H1 (cell line): ENCODE measurements at regions not wholly inside any gene's neighbourhood (a gene's known extent, or its start where the extent isn't known, plus 50 kb on each side); places are given as distances from the start of the nearest gene placed in this dataset.

Source experiments
- CTCF ChIA-PET: fragments of 300-600 bp; sonication (Branson Sonifier 250); formaldehyde crosslinking; loops from one replicate; lab custom pipeline; 2021; ENCODE audit not compliant: partially characterized antibody; lab: Charles Lee
- POLR2A ChIA-PET: fragments of 300-600 bp; sonication (Branson Sonifier 250); formaldehyde crosslinking; loops from one replicate; lab custom pipeline; 2021; ENCODE audit warnings: inconsistent platforms; ENCODE audit not compliant: partially characterized antibody; lab: Charles Lee
- DNase-seq, 2 experiments: peaks; one replicate each; pipeline versions ENCODE4 v3.0.0 to v3.0.0-alpha.2; 2010 to 2022; ENCODE audit warnings: low spot score in 2 of 2, low read depth in 1 of 2, mixed read lengths in 1 of 2
- FAIRE-seq: peaks from 2 replicates; lab custom pipeline; 2011; peaks lifted over from hg19 to GRCh38; lab: Jason Lieb, UNC
- H2AFZ ChIP-seq: 2 replicates; pipeline ENCODE4 v1.8.1; 2012; ENCODE audit warnings: low read length, inconsistent platforms
- H2AK5ac ChIP-seq: 2 replicates; pipeline ENCODE4 v1.6.1; 2013; ENCODE audit warnings: low read depth, low read length
- H2BK120ac ChIP-seq: replicated peaks from 2 replicates; pipeline ENCODE3; 2013; ENCODE audit warnings: low read depth, low read length, inconsistent platforms
- H2BK12ac ChIP-seq: 2 replicates; pipeline ENCODE4 v1.6.1; 2013; ENCODE audit warnings: low read depth, low read length
- H2BK15ac ChIP-seq: 2 replicates; pipeline ENCODE4 v1.6.1; 2013; ENCODE audit warnings: low read length
- H2BK20ac ChIP-seq: 2 replicates; pipeline ENCODE4 v1.6.1; 2013; ENCODE audit warnings: low read length
- H2BK5ac ChIP-seq: 2 replicates; pipeline ENCODE4 v1.6.1; 2013; ENCODE audit warnings: low read depth, low read length
- H3K14ac ChIP-seq: 2 replicates; pipeline ENCODE4 v1.6.1; 2013; ENCODE audit warnings: inconsistent platforms; ENCODE audit not compliant: insufficient read length
- H3K18ac ChIP-seq: 2 replicates; pipeline ENCODE4 v1.6.1; 2013; ENCODE audit warnings: low read length; ENCODE audit errors: extremely low read depth
- H3K23ac ChIP-seq: 2 replicates; pipeline ENCODE4 v1.6.1; 2013; ENCODE audit warnings: inconsistent platforms; ENCODE audit not compliant: insufficient read length
- H3K23me2 ChIP-seq: 2 replicates; pipeline ENCODE4 v1.6.1; 2013; ENCODE audit warnings: low read depth, low read length
- H3K27ac ChIP-seq: 2 replicates; pipeline ENCODE4 v1.6.1; 2011; ENCODE audit warnings: low read depth, low read length, inconsistent platforms
- H3K27me3 ChIP-seq, 4 experiments: replicated peaks in 1 of 4; 1 replicate in 1 of 4; 2 replicates in 3 of 4; pipeline versions ENCODE4 v1.6.1 to v1.8.1; 2011 to 2013; ENCODE audit warnings: low read length in 3 of 4, mild to moderate bottlenecking in 3 of 4, inconsistent platforms in 2 of 4, mixed read lengths in 2 of 4, moderate library complexity in 1 of 4; ENCODE audit not compliant: control insufficient read depth in 3 of 4, insufficient read depth in 3 of 4; ENCODE audit errors: extremely low read depth in 1 of 4
- H3K36me3 ChIP-seq, 4 experiments: 2 replicates each; pipeline versions ENCODE4 v1.6.1 to v1.8.1; 2011 to 2013; ENCODE audit warnings: mild to moderate bottlenecking in 4 of 4, low read length in 3 of 4, moderate library complexity in 2 of 4, control low read depth in 1 of 4, inconsistent platforms in 1 of 4; ENCODE audit not compliant: insufficient read depth in 4 of 4, control insufficient read depth in 2 of 4
- H3K4ac ChIP-seq: replicated peaks from 2 replicates; pipeline ENCODE3; 2013; ENCODE audit warnings: low read length, low read depth, mixed read lengths, inconsistent platforms; ENCODE audit not compliant: insufficient read length
- H3K4me1 ChIP-seq, 4 experiments: replicated peaks in 1 of 4; 1 replicate in 1 of 4; 2 replicates in 3 of 4; pipeline versions ENCODE4 v1.6.1 to v1.8.1; 2011 to 2013; ENCODE audit warnings: low read length in 3 of 4, inconsistent platforms in 2 of 4, mixed read lengths in 1 of 4; ENCODE audit not compliant: insufficient read depth in 4 of 4, control insufficient read depth in 3 of 4
- H3K4me2 ChIP-seq, 2 experiments: 2 replicates each; pipeline versions ENCODE4 v1.6.1 to v1.8.1; 2011 to 2013; ENCODE audit warnings: low read depth in 2 of 2, low read length in 2 of 2, control low read depth in 1 of 2, inconsistent platforms in 1 of 2, mild to moderate bottlenecking in 1 of 2; ENCODE audit not compliant: insufficient read depth in 1 of 2
- H3K4me3 ChIP-seq, 4 experiments: fragments of 200-600, 300-600 bp in 1 of 4; sonication (generic), shearing (Covaris generic), sonication (Bioruptor Twin) in 1 of 4; 2 replicates each; pipeline versions ENCODE4 v1.5.1 to v1.8.1; 2011 to 2016; ENCODE audit warnings: low read length in 4 of 4, low read depth in 3 of 4, control low read depth in 2 of 4, inconsistent platforms in 2 of 4, mild to moderate bottlenecking in 2 of 4, mixed read lengths in 1 of 4, moderate library complexity in 1 of 4; ENCODE audit not compliant: insufficient read depth in 2 of 4; ENCODE audit errors: extremely low read depth in 1 of 4
- H3K56ac ChIP-seq: replicated peaks from 2 replicates; pipeline ENCODE3; 2013; ENCODE audit warnings: low read depth, mild to moderate bottlenecking, mixed read lengths, low read length, inconsistent platforms; ENCODE audit not compliant: insufficient read length
- H3K79me1 ChIP-seq: 2 replicates; pipeline ENCODE4 v1.6.1; 2013; ENCODE audit warnings: low read depth, low read length, control low read depth
- H3K79me2 ChIP-seq, 2 experiments: 2 replicates each; pipeline versions ENCODE4 v1.6.1 to v1.8.1; 2012 to 2013; ENCODE audit warnings: low read length in 2 of 2, mild to moderate bottlenecking in 2 of 2, inconsistent platforms in 1 of 2; ENCODE audit not compliant: insufficient read depth in 2 of 2, control insufficient read depth in 1 of 2
- H3K9ac ChIP-seq, 4 experiments: replicated peaks in 1 of 4; 1 replicate in 1 of 4; 2 replicates in 3 of 4; pipeline versions ENCODE4 v1.6.1 to v1.8.1; 2011 to 2013; ENCODE audit warnings: low read depth in 3 of 4, low read length in 3 of 4, control low read depth in 2 of 4, mild to moderate bottlenecking in 2 of 4, moderate library complexity in 2 of 4, inconsistent platforms in 1 of 4; ENCODE audit errors: extremely low read depth in 1 of 4
- H3K9me3 ChIP-seq, 2 experiments: 2 replicates each; pipeline versions ENCODE4 v1.6.1 to v1.8.1; 2012 to 2013; ENCODE audit warnings: mild to moderate bottlenecking in 2 of 2, moderate library complexity in 2 of 2, control low read depth in 1 of 2, inconsistent platforms in 1 of 2, low read depth in 1 of 2, low read length in 1 of 2, mixed read lengths in 1 of 2; ENCODE audit not compliant: insufficient read depth in 2 of 2
- H4K20me1 ChIP-seq, 2 experiments: replicated peaks in 1 of 2; 2 replicates each; pipeline versions ENCODE3 to v1.8.1; 2011 to 2013; ENCODE audit warnings: inconsistent platforms in 2 of 2, low read length in 2 of 2, mild to moderate bottlenecking in 1 of 2; ENCODE audit not compliant: insufficient read depth in 2 of 2, control insufficient read depth in 1 of 2
- H4K5ac ChIP-seq: 2 replicates; pipeline ENCODE4 v1.6.1; 2013; ENCODE audit warnings: low read length, low read depth, mixed read lengths, inconsistent platforms; ENCODE audit not compliant: insufficient read length
- H4K8ac ChIP-seq: 2 replicates; pipeline ENCODE4 v1.8.0; 2013; ENCODE audit warnings: mild to moderate bottlenecking, moderate library complexity, low read length, inconsistent platforms; ENCODE audit not compliant: insufficient read depth; ENCODE audit errors: extremely low read depth
- H4K91ac ChIP-seq: replicated peaks from 2 replicates; pipeline ENCODE3; 2013; ENCODE audit warnings: low read length, mixed read lengths, inconsistent platforms; ENCODE audit not compliant: insufficient read length
- EZH2 ChIP-seq: fragments of 200-600 bp; sonication (generic); IDR thresholded peaks from 2 replicates; pipeline ENCODE4 v1.7.1; 2012; ENCODE audit warnings: low read depth, mild to moderate bottlenecking, moderate library complexity, low read length, inconsistent platforms; ENCODE audit not compliant: severe bottlenecking
- FOSL1 ChIP-seq: IDR thresholded peaks from 2 replicates; pipeline ENCODE4 v1.6.1; 2011; ENCODE audit warnings: mild to moderate bottlenecking, low read depth, low read length, moderate library complexity; ENCODE audit not compliant: insufficient read depth
- HDAC2 ChIP-seq, 2 experiments: fragments of 300-600 bp in 1 of 2; sonication (generic) in 1 of 2; IDR thresholded peaks; 2 replicates each; pipeline ENCODE4 v1.6.1; 2011 to 2012; ENCODE audit warnings: low read depth in 2 of 2, low read length in 2 of 2, mild to moderate bottlenecking in 2 of 2, moderate library complexity in 2 of 2, borderline replicate concordance in 1 of 2, inconsistent platforms in 1 of 2
- KDM4A ChIP-seq: IDR thresholded peaks from one replicate; pipeline ENCODE4 v1.7.1; 2012; ENCODE audit warnings: low read depth, mild to moderate bottlenecking, moderate library complexity, low read length, inconsistent platforms; ENCODE audit not compliant: severe bottlenecking
- RXRA ChIP-seq: IDR thresholded peaks from 2 replicates; pipeline ENCODE4 v1.6.1; 2011; ENCODE audit warnings: low read depth, mild to moderate bottlenecking, low read length, moderate library complexity; ENCODE audit not compliant: insufficient read depth
- SIX5 ChIP-seq: IDR thresholded peaks from 2 replicates; pipeline ENCODE4 v1.6.1; 2011; ENCODE audit warnings: mild to moderate bottlenecking, low read depth, low read length
- SP2 ChIP-seq: IDR thresholded peaks from 2 replicates; pipeline ENCODE4 v1.6.1; 2012; ENCODE audit warnings: mild to moderate bottlenecking, low read length, inconsistent platforms
- TBP ChIP-seq: IDR thresholded peaks from 2 replicates; pipeline ENCODE4 v1.6.1; 2011; ENCODE audit warnings: low read depth, low read length, improper control_type of control experiment
- WGBS, 2 experiments: shearing (Covaris generic) in 1 of 2; methylation state at CpG; one replicate each; pipeline versions ENCODE4 v1.1.6 to v1.1.7; 2013 to 2015; ENCODE audit warnings: low lambda C conversion rate in 2 of 2, mixed read lengths in 2 of 2, inconsistent platforms in 1 of 2, low coverage in 1 of 2, missing lambda C conversion rate in 1 of 2; ENCODE audit not compliant: insufficient replicate concordance in 2 of 2, insufficient coverage in 1 of 2, insufficient read length in 1 of 2; ENCODE audit errors: extremely low coverage in 1 of 2, missing lambda C conversion rate in 1 of 2; 5-methylcytosine and 5-hydroxymethylcytosine counted together

DNA sequence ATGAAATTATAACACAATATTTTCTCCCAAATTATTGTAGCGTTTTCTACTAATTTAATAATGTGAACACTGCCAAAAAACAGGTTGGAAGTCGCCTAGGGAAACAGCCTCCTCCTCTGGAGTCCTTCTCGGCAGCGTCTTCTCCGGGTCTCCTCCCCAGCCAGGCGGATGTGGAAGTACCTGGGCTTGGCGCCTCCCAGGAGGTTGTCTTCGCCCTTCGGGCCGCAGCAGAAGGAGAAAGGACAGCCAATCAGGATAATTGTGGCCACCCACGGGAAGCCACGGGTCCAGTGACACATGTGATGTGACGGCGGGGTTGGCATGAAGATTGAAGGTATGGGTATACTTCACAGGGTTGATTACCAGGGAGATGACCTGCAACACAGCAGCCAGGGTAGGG is 491.2 kb downstream of the PYDC2 start:
- Histone ChIP-seq H2BK120ac (no peak overlapping the region), H3K56ac (no peak overlapping the region), H3K27ac (no peak overlapping the region), H3K36me3 (no peaks in the 10 kb centered on the region), H3K23ac (no peak overlapping the region), H3K14ac (no peak overlapping the region), H3K4me1 (no peaks in the 10 kb centered on the region), H2AFZ (no peak overlapping the region), H3K9me3 (no peaks in the 10 kb centered on the region; a peak in 1 of 4 replicates), H2BK12ac (peak overlapping the region; percentile 69; the same call in 1 of the 2 replicates), H4K91ac (no peak overlapping the region), H2BK5ac (no peak overlapping the region), H2BK20ac (no peak overlapping the region; the same call in 1 of the 2 replicates), H4K20me1 (no peaks in the 10 kb centered on the region), H3K79me1 (no peaks in the 10 kb centered on the region), H3K23me2 (no peaks in the 10 kb centered on the region), H3K18ac (no peak overlapping the region), H4K5ac (no peak overlapping the region), H3K4me3 (no peak overlapping the region), H4K8ac (no peak overlapping the region), H3K4ac (no peak overlapping the region), H2AK5ac (no peak overlapping the region), H3K9ac (no peak overlapping the region), H2BK15ac (no peak overlapping the region), H3K4me2 (no peak overlapping the region), H3K27me3 (no peaks in the 10 kb centered on the region), H3K79me2 (no peaks in the 10 kb centered on the region)
- DNase-seq (no peak), FAIRE-seq (no peak)
- CTCF ChIA-PET, result no interaction called here
- POLR2A ChIA-PET, result no interaction called here
- 94% methylated on average over 14 of the region's 14 CpGs; no CpG with 5 or more reads in 1 of the 2 experiments for whole genome bisulfite sequencing, 2 experiments
- TF ChIP-seq EZH2 (no peak), KDM4A (no peak), SP2 (no peak), FOSL1 (no peak), RXRA (no peak), HDAC2 (IDR thresholded peaks at IDR 0.05; ENCODE audit: borderline replicate concordance in 1 of 2, low read depth in 2 of 2, low read length in 2 of 2) (no peak), TBP (no peak), SIX5 (no peak)
